ENCODE measurements at regions not wholly inside any gene's neighbourhood (a gene's known extent, or its start where the extent isn't known, plus 50 kb on each side); places are given as distances from the start of the nearest gene placed in this dataset.
"Not testable (repeated sequence)": the region's sequence is repeated elsewhere in the genome, so short reads cannot be mapped to it uniquely, and the experiment has no call there.

DNA sequence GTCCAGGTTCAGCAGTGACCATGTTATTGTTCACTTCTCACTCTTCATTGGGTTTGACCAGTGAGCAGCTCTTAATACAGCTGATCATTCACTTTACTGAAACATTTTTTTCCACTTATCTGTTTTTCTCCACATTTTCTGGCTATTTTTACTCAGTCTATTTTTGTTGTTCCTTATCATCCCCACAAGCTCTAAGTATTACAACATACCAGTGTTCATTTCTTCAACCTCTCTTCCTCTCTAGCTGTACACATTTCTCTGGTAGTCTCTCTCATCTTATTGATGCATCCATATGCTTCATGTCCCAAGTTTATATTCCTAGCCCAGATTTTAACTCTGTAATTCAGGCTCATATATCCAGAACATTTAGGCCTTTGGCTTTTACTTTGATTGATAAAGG is 119.4 kb upstream of the FOLH1 start:
- intact Hi-C loops (cut with DNase I); H3K27me3 ChIP-seq; H3K9me3 ChIP-seq; H3K27ac ChIP-seq; H3K4me3 ChIP-seq; H3K36me3 ChIP-seq; DNase-seq; H3K4me1 ChIP-seq: not testable (repeated sequence)

DNA sequence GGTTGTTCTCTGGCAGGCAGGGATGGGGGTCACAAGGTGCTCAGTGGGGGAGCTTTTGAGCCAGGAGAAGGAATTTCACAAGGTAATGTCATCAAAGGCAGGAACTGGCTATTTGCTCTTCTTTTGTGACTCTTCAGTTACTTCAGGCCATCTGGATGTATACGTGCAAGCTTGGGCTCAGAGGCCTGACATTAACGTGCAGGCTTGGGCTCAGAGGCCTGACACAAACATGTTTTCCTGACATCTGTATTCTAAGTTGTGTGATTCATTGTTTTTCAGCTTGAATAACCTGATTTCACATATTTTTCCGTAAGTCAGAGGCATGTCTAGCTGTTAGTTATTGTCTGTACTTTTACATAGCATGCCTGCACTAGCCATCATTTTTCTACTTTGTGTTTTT is 118.2 kb upstream of the FOLH1 start:
- H3K4me3 ChIP-seq; H3K27me3 ChIP-seq; H3K4me1 ChIP-seq; intact Hi-C loops (cut with DNase I); H3K27ac ChIP-seq; H3K36me3 ChIP-seq; DNase-seq; H3K9me3 ChIP-seq: not testable (repeated sequence)
- WGBS, 2 donors, result 23 to 27% methylated on average over 3 of the region's 3 CpGs

DNA sequence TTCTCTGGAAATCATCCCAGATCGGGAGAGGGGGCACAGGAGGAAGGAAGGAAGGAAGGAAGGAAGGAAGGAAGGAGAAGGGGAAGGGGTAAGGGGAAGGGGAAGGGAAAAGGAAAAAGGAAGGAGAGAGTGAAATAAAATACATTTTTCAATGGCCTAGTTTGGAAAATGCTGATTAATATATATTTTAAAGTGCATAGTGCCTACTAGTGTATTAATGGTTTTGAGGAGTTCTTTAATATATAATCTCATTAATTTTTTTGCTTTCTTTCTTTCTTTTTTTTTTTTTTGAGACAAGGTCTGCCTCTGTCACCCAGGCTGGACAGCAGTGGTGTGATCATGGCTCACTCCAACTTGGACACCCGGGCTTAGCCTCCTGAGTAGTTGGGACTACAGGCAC is 107.8 kb upstream of the FOLH1 start:
- Histone ChIP-seq H3K9me3 (no peaks in the 10 kb centered on the region), H3K4me3 (no peak overlapping the region), H3K4me1 (no peaks in the 10 kb centered on the region), H3K27me3 (no peaks in the 10 kb centered on the region), H3K36me3 (no peaks in the 10 kb centered on the region), H3K27ac (no peak overlapping the region)
- no peak for DNase-seq
- 71 to 88% methylated on average over 1 to 2 of the region's 2 CpGs for WGBS, 2 donors
- intact Hi-C loops (cut with DNase I), result no loop called here
- TF ChIP-seq, protein P1, sequence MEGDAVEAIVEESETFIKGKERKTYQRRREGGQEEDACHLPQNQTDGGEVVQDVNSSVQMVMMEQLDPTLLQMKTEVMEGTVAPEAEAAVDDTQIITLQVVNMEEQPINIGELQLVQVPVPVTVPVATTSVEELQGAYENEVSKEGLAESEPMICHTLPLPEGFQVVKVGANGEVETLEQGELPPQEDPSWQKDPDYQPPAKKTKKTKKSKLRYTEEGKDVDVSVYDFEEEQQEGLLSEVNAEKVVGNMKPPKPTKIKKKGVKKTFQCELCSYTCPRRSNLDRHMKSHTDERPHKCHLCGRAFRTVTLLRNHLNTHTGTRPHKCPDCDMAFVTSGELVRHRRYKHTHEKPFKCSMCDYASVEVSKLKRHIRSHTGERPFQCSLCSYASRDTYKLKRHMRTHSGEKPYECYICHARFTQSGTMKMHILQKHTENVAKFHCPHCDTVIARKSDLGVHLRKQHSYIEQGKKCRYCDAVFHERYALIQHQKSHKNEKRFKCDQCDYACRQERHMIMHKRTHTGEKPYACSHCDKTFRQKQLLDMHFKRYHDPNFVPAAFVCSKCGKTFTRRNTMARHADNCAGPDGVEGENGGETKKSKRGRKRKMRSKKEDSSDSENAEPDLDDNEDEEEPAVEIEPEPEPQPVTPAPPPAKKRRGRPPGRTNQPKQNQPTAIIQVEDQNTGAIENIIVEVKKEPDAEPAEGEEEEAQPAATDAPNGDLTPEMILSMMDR (IDR thresholded peaks at IDR 0.05), result no peak
- TF ChIP-seq POLR2A (IDR thresholded peaks at IDR 0.05), result no peak

DNA sequence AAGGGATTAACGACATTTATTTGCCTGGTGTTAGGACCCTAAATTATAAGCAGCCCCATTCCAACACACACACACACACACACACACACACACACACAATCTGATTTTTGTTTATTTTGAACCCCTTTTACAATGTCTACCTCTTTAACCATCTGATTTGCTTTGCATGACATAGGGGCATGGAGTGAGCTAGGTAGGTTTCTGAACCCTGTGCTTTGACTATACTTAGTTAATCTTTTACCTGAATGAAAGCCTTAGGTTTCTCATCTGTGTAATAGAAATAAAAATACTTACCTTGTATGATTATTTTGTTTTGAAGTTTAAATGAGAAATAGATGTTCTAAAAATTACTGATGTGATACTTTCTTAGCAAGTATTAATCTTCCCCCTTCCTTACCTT is 94.7 kb upstream of the FOLH1 start:
- Histone ChIP-seq H3K27ac (no peak overlapping the region), H3K36me3 (no peaks in the 10 kb centered on the region), H3K4me1 (no peaks in the 10 kb centered on the region), H3K4me3 (no peak overlapping the region), H3K27me3 (no peaks in the 10 kb centered on the region), H3K9me3 (no peaks in the 10 kb centered on the region)
- intact Hi-C loops (cut with DNase I), result no loop called here
- TF ChIP-seq, protein P1 (IDR thresholded peaks at IDR 0.05), result no peak
- no peak for TF ChIP-seq POLR2A (IDR thresholded peaks at IDR 0.05)
- WGBS, 2 donors, result 81 to 94% methylated on average over 1 of the region's 1 CpG
- DNase-seq, result no peak

DNA sequence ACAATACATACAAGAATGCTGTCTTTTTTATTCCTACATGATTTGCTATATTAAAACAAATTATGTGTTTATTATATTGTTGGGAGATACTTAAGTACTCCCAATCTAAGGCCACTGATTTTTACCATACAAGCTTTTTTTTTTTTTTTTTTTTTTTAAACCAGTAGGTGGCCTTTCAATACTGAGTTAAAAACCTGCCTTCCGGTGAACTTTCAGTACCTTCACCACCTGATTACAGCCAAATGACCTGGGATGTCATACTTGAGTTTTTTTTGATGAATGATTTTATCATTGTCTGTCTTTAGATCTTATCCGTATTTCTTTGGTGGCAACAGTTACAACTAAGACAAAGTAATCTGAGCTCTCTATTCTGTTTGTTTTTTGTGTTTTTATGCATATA is 94.0 kb upstream of the FOLH1 start:
- Histone ChIP-seq H3K27ac (no peak overlapping the region), H3K9me3 (no peaks in the 10 kb centered on the region), H3K27me3 (no peaks in the 10 kb centered on the region), H3K4me1 (no peaks in the 10 kb centered on the region), H3K36me3 (no peaks in the 10 kb centered on the region), H3K4me3 (no peak overlapping the region)
- no peak for DNase-seq
- intact Hi-C loops (cut with DNase I), result no loop called here
- TF ChIP-seq, protein P1 (IDR thresholded peaks at IDR 0.05), result no peak
- TF ChIP-seq POLR2A (IDR thresholded peaks at IDR 0.05), result no peak
- 70 to 78% methylated on average over 2 of the region's 2 CpGs for WGBS, 2 donors

DNA sequence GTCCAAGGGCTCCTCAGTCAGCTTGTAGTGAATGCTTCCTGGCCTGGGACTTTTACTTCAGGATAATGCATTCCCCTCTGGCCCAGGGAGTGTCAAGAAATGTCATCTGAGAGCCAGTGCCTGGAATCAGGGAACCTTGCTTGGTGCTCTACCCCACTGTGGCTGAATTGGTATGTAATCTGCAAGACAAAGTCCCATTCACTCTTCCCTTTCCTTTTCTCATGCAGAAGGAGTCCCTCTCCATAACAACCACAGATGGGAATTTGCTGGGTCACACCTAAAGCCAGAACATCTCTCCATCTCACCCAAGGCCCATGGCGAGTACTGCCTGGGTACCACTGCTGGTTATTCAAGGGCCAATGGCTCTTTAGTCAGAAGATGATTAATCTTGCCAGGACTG is 89.6 kb upstream of the FOLH1 start:
- H3K27ac ChIP-seq; DNase-seq; intact Hi-C loops (cut with DNase I); H3K36me3 ChIP-seq; H3K4me1 ChIP-seq; H3K9me3 ChIP-seq; H3K27me3 ChIP-seq; H3K4me3 ChIP-seq: not testable (repeated sequence)
- WGBS, 2 donors, result 89 to 100% methylated on average over 1 of the region's 1 CpG

DNA sequence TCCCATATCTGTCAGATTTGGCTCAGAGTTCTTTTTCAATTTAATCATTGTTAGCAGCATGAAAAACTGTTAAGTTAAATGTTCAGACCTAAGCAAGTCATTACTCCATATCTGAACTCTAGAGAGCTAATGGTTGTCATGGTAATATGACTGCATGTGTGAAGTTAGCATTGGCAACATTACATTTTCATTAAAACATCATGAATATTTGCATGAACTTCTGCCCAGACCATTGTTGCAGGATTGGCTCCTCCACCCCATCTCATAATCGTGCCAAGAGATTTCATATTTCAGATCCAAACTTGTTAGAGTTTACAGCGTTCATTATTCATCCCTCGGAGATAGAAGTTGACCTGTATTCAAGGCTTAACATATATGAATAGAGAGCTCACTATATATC is 75.5 kb upstream of the FOLH1 start:
- DNase-seq; H3K27me3 ChIP-seq; intact Hi-C loops (cut with DNase I); H3K36me3 ChIP-seq; H3K4me3 ChIP-seq; H3K9me3 ChIP-seq; H3K27ac ChIP-seq: not testable (repeated sequence)
- peaks cover 0 to 17% (median 0%) of the 10 kb centered on the region in 3 donors for H3K4me1 ChIP-seq
- 22 to 40% methylated on average over 3 of the region's 3 CpGs for WGBS, 2 donors

DNA sequence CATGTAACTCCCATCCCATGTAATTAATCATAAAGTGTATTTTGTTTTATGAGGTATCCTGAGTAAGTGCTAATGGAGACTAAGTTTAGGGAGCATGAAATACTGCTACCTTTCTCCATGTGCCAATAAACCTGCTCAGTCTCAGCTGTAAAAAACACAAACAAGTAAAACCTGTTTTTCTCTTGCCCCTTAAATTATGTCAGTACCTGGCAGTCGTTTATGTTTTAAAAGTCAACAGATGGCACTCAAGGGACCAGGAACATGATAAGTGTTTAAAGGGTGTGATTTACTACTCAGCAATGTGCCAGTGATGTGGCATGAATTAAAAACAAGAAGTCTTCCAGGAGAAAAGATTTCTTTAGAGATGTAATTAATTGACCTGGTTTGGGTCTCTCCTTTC is 74.9 kb upstream of the FOLH1 start:
- 10 to 22% methylated on average over 1 of the region's 1 CpG for WGBS, 2 donors
- H3K27me3 ChIP-seq; H3K4me3 ChIP-seq; intact Hi-C loops (cut with DNase I); H3K27ac ChIP-seq; DNase-seq; H3K9me3 ChIP-seq; H3K36me3 ChIP-seq: not testable (repeated sequence)
- H3K4me1 ChIP-seq, result peaks cover 0 to 17% (median 0%) of the 10 kb centered on the region in 3 donors

DNA sequence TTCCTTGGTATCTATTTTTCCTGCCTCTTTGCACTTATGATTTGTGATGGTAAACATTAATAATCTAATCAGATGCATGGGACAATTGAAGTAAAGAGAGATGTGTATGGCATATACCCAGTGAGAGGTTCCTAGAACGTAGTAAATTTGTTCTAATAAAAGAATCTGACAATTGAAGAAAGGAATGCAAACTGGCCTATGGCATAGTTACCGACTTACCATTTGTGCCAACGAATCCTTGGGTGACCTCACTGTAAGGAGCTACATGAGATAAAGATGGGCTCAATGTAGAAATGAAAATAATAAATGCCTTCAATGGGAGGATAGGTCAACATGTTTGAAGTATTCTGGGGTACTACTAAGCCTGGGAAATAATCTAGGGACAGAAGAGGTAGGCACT is 73.7 kb upstream of the FOLH1 start:
- H3K4me1 ChIP-seq, result peaks cover 0 to 17% (median 0%) of the 10 kb centered on the region in 3 donors
- H3K27ac ChIP-seq; intact Hi-C loops (cut with DNase I); H3K36me3 ChIP-seq; DNase-seq; H3K27me3 ChIP-seq; H3K4me3 ChIP-seq; H3K9me3 ChIP-seq: not testable (repeated sequence)
- WGBS, 2 donors, result 70 to 73% methylated on average over 3 of the region's 3 CpGs

DNA sequence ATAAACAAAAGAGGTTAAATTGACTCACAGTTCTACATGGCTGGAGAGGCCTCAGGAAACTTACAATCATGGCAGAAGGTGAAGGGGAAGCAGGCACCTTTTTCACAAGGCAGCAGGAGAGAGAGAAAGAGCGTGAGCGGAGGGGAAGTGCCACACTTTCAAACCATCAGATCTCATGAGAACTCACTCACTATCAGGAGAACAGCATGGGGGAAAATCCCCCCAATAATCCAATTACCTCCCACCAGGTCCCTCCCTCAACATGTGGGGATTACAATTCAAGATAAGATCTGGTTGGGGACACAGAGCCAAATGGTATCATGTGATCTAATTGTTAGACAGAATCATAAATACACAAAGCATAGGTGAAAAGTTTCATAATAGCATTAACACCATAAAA is 69.5 kb upstream of the FOLH1 start:
- H3K36me3 ChIP-seq; H3K4me3 ChIP-seq; DNase-seq; H3K4me1 ChIP-seq; intact Hi-C loops (cut with DNase I); H3K27me3 ChIP-seq; H3K27ac ChIP-seq; H3K9me3 ChIP-seq: not testable (repeated sequence)
- 83 to 95% methylated on average over 2 of the region's 2 CpGs for WGBS, 2 donors

Measured in esophagus squamous epithelium (tissue), 5 donors.